GM18505 (cell line): ENCODE measurements at regions not wholly inside any gene's neighbourhood (a gene's known extent, or its start where the extent isn't known, plus 50 kb on each side); places are given as distances from the start of the nearest gene placed in this dataset.

Source experiments
- ATAC-seq: cut with Tn5 transposase; IDR thresholded peaks from one replicate; pipeline ENCODE4 v1.9.1; 2021; ENCODE audit not compliant: unreplicated experiment
- POLR2A ChIP-seq: IDR thresholded peaks from 4 replicates; pipeline ENCODE4 v1.6.1; 2011; ENCODE audit warnings: borderline replicate concordance; ENCODE audit not compliant: insufficient read depth, insufficient read length; ENCODE audit errors: extremely low read depth

GRCh38 chr22:49168219-49168813 lies 659.4 kb downstream of the BRD1 start:
- no peak for ATAC-seq

GRCh38 chr22:49166746-49167145 lies 660.9 kb downstream of the BRD1 start:
- ATAC-seq, result no peak
- TF ChIP-seq POLR2A, result no peak

More at GRCh38 chr22:49168219-49168813, 659.4 kb downstream of the BRD1 start:
- no peak for TF ChIP-seq POLR2A

- no peak for ATAC-seq
Measured at GRCh38 chr22:49166211-49166610, 661.5 kb downstream of the BRD1 start.

GRCh38 chr22:49164773-49165320 lies 662.8 kb downstream of the BRD1 start:
- no peak for ATAC-seq
- no peak for TF ChIP-seq POLR2A

More at GRCh38 chr22:49166211-49166610, 661.5 kb downstream of the BRD1 start:
- no peak for TF ChIP-seq POLR2A

- TF ChIP-seq POLR2A, result no peak
Measured at GRCh38 chr22:49163960-49164690, 663.5 kb downstream of the BRD1 start.

GRCh38 chr22:49163258-49163959 lies 664.3 kb downstream of the BRD1 start:
- TF ChIP-seq POLR2A, result no peak
- no peak for ATAC-seq

More at GRCh38 chr22:49163960-49164690, 663.5 kb downstream of the BRD1 start:
- no peak for ATAC-seq

GRCh38 chr22:49162841-49163240 lies 664.8 kb downstream of the BRD1 start:
- ATAC-seq, result no peak
- TF ChIP-seq POLR2A, result no peak

- no peak for ATAC-seq
- no peak for TF ChIP-seq POLR2A
Measured at GRCh38 chr22:49161002-49161850, 666.4 kb downstream of the BRD1 start.

- TF ChIP-seq POLR2A, result no peak
Measured at GRCh38 chr22:49160261-49161001, 667.2 kb downstream of the BRD1 start.

GRCh38 chr22:49159711-49160110 lies 668.0 kb downstream of the BRD1 start:
- TF ChIP-seq POLR2A, result no peak
- no peak for ATAC-seq

More at GRCh38 chr22:49160261-49161001, 667.2 kb downstream of the BRD1 start:
- no peak for ATAC-seq

- TF ChIP-seq POLR2A, result no peak
Measured at GRCh38 chr22:49158741-49159564, 668.7 kb downstream of the BRD1 start.

More at GRCh38 chr22:49158741-49159564, 668.7 kb downstream of the BRD1 start:
- no peak for ATAC-seq
